HG02588 (cell line): ENCODE measurements at regions not wholly inside any gene's neighbourhood (a gene's known extent, or its start where the extent isn't known, plus 50 kb on each side); places are given as distances from the start of the nearest gene placed in this dataset.

ENCODE experiments used
- ATAC-seq: cut with Tn5 transposase; IDR thresholded peaks from one replicate; pipeline ENCODE4 v1.9.1; 2021; ENCODE audit warnings: mild to moderate bottlenecking, moderate library complexity; ENCODE audit not compliant: unreplicated experiment

- no peak for ATAC-seq
Observed at GRCh38 chr9:116002624-116003023, 151.0 kb upstream of the PAPPA start.

DNA sequence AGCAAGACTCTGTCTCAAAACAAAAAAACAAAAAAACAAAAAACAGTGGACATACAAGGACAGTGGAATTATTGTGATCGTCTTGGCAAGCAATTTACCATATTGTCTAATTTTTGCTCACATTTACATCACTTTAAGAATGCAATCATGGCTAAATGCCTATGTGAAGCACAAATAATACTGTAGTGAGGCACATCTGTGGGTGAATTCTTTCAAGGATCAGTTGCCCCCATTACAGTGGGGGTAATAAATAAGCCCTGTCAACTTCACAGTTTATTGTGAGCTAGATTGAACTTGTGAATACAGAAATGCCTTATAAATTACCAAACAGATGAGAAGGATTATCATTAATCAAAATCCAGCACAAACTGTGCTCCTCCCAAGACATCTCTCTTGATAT lies 150.2 kb upstream of the PAPPA start:
- no peak for ATAC-seq

DNA sequence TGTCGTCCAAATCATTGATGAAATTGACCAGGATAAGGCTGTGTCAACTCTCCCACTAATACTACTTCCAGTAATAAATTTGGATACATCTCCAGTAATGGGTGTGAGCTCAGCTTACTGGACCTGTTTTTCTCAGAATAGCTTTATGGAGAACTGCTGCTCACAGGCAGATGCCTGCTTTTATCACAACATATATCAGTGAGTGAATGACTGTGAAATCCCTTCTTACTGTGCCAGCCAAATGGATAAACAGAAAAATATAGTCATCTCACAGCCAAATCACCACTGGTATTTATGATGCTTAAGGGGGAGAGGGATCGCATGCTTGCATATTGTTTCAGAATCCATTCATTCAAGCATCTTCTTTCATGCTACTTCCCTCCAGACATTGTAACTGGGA lies 148.4 kb upstream of the PAPPA start:
- no peak for ATAC-seq

- no peak for ATAC-seq
Observed at GRCh38 chr9:116007824-116008223, 145.8 kb upstream of the PAPPA start.

- no peak for ATAC-seq
Observed at GRCh38 chr9:116008278-116008677, 145.3 kb upstream of the PAPPA start.

DNA sequence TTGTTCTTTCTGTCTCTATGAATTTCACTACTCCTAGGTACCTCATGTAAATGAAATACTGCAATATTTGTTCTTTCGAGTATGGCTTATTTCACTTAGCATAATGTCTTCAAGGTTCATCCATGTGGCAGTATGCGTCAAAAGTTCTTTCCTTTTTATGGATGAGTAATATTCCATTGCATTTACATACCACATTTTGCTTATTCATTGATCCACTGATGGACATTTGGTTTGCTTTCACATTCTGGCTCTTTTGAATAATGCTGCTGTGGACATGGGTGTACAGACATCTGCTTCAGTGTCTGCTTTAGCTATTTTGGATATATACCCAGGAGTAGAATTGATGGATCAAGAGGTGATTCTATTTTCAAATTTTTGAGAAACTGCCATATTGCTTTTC lies 144.2 kb upstream of the PAPPA start:
- no peak for ATAC-seq

DNA sequence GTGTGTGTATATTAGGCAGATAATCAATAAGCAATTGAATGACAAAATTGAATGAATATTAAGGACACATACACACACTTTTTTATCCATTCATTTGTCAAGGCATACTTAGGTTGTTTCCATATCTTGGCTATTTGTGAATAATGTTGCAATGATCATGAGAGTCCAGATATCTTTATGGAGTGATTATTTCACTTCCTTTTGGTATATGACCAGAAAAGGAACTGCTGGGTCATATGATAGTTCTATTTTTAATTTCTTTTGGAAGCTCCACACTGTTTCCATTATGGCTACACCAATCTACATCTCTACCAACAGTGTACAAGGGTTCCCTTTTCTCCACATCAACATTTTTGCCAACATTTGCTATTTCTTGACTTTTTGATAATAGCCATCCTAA lies 137.7 kb upstream of the PAPPA start:
- no peak for ATAC-seq

- ATAC-seq: no peak
Observed at GRCh38 chr9:116020146-116020545, 133.4 kb upstream of the PAPPA start.

- ATAC-seq: no peak
Observed at GRCh38 chr9:116020801-116021200, 132.8 kb upstream of the PAPPA start.

DNA sequence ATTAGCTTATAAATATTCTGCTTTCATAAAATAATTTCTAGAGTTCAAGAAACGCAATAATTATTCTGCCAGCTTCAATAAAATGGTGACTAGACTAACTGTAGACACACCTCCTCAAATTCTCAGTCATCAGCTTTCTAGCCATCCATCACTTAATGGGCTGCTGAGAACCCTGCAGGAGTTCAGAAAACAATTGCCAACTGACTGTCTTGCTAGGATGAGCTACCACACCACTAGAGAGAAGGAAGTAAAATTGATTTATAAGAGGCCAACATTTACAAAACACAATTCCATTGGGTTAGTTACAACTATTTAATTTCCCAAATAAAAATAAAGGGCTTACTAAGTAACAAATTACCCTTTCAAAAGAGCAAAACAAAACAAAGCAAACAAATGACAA lies 126.5 kb upstream of the PAPPA start:
- no peak for ATAC-seq

DNA sequence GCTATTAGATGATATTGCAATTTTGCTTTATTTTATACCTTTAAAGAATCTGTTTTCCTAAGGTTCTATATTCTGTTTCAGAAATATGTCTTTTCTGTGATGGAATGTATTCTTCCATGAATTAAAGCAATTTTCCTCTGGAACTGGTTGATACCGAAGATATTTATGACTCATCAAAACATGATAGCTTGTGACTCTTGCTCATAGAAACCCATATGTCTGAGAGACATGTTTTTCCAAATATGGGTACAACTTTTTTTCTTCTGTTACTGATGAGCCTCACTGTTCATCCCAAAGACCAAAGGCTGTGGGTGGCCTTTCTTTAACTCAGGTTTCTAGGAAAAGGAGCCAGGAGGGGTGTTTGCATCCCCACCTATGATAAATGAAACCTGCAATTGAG lies 126.1 kb upstream of the PAPPA start:
- ATAC-seq: no peak

- no peak for ATAC-seq
Observed at GRCh38 chr9:116027951-116028350, 125.6 kb upstream of the PAPPA start.

- no peak for ATAC-seq
Observed at GRCh38 chr9:116030517-116030916, 123.1 kb upstream of the PAPPA start.

DNA sequence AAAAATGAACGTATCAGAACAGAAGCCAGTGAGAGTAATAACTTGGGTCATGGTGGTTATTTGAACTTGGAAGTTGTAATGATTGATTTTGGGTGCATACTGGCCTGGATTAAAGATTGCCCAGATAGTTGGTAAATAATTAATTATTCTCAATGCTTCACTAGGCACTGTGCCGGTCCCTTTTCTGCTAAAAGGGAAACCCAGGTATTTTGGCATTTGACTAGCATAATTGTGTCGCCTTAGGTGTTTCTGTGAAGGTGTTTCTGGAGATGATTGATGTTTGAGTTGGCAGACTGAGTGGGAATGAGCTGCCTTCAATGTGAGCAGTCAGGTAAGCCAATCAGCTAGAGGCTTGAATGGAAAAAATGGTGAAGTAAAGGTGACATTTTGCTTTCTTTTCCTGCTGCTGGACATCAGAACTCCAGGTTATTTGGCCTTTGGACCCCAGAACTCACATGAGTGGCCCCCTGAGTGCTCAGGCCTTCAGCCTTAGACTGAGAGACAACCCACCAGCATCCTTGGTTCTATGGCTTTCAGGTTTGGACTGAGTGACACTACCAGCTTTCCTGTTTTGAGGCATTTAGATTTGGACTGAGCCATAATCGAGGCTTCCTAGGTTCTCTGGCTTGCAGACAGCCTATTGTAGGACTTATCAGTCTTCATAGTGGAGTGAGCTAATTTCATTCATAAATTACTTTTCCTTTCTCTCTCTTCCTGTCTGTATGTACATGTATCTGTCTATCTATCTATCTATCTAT lies 120.7 kb upstream of the PAPPA start:
- ATAC-seq: no peak

GRCh38 chr9:116039312-116039711 lies 114.3 kb upstream of the PAPPA start:
- ATAC-seq: no peak

DNA sequence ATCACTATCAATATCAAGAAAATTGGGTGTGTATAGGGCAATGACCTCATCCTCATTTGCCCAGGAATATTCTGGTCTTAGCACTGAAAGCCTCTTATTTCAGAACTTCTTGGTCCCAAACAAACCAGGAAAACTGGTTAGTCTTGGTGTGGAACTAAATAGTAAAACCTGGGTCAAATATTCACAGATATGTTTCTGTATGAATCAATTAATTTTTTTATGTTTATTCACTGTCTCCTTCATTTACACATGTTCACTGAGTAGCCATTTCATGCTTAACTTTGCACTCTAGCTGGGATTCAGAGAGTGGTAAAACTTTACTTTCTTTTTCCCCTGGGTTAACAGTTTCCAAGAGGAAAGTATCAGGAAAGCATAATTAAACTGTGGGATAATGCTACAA lies 113.7 kb upstream of the PAPPA start:
- ATAC-seq: no peak

DNA sequence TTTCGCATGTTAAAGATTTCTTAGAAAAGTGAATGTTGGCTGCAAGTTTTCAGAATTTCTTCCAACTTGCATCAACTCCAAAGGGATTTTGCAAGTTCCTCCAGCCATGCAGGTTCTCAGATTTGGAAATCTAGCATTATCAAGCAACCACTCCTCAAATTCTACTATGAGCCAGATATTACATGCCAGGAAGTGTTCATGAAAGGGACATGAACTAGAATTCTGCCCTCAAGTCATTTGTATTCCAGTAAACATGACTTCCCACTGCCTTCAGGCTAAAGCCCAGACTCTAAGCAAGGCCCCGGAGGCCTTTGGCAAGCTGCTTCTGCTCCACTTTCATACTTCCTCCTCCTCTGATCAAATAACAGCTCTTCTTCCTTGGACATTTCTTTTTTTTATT lies 111.3 kb upstream of the PAPPA start:
- no peak for ATAC-seq

DNA sequence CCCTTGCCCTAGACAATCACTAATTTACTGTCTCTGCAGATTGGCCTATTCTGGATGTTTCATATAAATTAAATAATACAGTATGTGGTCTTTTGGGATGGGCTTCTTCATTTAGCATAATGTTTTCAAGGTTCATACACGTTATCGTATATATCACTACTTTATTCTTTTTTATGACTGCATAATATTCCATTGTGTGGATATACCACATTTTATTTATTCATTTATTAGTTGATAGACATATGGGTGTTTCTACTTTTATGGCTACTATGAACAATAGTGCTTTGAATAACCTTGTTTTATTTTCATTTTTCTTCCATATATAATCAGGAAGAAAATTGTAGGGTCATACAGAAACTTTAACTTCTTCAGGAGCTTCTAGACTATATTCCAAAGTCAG lies 108.5 kb upstream of the PAPPA start:
- no peak for ATAC-seq

GRCh38 chr9:116048081-116048480 lies 105.5 kb upstream of the PAPPA start:
- ATAC-seq: no peak

GRCh38 chr9:116049456-116049855 lies 104.1 kb upstream of the PAPPA start:
- no peak for ATAC-seq

- ATAC-seq: no peak
Observed at GRCh38 chr9:116051528-116051927, 102.1 kb upstream of the PAPPA start.

- no peak for ATAC-seq
Observed at GRCh38 chr9:116055536-116055935, 98.1 kb upstream of the PAPPA start.

- no peak for ATAC-seq
Observed at GRCh38 chr9:116057371-116057770, 96.2 kb upstream of the PAPPA start.
